HG02588 (cell line): ENCODE measurements at regions not wholly inside any gene's neighbourhood (a gene's known extent, or its start where the extent isn't known, plus 50 kb on each side); places are given as distances from the start of the nearest gene placed in this dataset.
"Not testable (repeated sequence)": the region's sequence is repeated elsewhere in the genome, so short reads cannot be mapped to it uniquely, and the experiment has no call there.

Experiments
- ATAC-seq: cut with Tn5 transposase; IDR thresholded peaks from one replicate; pipeline ENCODE4 v1.9.1; 2021; ENCODE audit warnings: mild to moderate bottlenecking, moderate library complexity; ENCODE audit not compliant: unreplicated experiment

DNA sequence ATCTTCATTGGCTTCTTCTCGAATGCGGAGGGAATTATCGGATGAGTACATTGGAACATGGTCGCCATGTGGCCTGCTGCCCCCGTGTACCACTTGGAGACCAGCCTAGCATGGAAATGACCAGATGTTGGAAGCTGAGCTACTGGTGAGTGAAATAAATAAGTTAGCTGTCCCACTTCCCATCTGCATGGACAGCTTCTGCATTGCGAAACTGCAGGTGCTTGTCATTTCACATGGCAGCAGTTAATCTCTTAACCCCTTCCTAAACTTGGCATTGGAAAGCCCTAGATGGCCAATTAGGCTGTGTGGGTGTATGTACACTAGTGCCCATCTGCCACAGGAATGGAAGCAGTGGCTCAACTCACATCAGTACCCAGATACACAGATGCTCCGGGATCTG, 246.6 kb upstream of the IL12B start:
- ATAC-seq: no peak

DNA sequence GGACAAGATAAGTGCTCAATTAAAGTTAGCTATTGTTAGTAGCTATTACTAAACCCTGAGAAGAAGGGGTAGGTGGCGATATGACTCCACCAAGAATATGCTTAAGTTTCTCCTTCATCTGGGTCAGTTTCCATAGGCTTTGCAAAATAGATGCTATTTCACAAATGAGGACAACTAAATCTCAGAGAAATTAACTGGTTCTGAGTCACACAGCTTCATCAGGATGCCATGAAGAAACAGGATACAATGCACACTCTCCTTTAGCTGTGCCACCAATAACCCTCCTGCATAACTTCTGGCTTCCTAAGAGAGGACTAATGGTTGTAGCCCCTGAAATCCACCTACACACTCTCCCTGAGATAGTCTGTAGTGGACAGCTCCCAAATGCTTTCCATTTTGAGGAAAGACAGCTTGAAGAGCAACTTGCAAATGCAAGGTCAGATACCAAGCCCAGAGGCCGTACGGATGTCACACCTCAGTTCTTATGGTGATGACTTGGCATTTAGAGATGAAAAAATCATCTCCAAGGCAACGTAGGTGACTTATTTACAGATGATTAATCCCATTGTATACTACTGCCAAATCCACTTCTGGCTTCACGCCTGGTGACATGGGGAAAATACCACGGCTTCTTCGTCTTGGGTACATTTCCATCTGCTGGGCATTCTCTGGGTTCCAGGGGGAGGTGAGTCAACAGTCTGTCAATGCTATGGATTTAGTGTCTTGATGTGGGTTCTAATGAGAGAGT, 251.4 kb upstream of the IL12B start:
- no peak for ATAC-seq

DNA sequence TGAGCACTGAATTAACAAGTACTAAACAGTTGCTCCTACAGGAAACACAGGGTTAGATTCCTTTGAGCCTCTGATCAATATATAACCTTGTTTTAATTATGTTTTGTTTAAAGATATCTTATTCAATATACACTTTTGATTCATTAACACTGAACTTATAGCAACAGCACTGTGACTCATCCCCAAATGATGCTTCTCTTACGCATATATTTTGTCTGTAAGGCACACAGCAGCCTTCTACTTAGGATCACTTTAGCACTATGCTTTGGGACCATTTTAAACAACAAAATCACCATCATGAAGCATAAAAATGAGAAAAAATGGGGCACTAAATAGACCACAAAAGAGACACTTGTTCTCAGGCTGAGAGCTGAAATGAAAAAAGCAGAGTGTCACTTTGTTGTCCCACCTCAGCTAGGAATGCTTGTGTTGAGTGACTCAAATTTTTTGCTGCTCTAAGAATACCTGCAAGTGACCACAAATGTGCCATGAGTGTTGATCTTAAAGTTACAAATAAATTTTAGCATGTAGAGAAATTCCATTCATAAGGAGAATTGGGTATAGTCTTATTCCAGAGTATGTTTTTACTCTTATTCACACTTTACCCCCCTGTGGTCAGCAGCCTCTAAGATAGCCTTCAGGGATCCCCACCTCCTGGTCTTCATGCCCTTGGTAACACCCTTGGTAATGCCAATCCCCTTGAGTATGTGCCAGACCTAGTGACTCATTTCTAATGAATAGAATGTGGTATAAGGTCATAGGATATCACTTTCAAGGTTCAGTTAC, 252.7 kb upstream of the IL12B start:
- ATAC-seq: no peak

DNA sequence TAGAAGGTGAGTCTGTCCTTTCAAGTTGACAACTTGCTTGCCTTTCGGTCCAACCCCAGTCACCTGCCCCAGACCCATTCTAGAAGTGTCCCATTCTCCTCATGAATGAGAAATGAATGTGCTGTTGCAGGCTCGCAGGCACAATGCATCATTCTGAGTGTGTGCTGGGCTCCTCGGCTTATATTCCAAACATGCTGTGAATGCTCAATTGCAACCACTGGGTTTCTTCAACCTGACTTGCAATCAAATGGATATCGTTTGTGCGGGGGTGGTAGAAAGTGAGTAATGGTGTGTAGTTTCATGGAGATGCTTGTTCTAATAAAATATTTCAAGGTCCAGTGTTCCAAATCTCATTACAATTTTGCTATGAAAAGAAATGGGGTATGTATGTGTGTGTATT, 256.6 kb upstream of the IL12B start:
- ATAC-seq: no peak

DNA sequence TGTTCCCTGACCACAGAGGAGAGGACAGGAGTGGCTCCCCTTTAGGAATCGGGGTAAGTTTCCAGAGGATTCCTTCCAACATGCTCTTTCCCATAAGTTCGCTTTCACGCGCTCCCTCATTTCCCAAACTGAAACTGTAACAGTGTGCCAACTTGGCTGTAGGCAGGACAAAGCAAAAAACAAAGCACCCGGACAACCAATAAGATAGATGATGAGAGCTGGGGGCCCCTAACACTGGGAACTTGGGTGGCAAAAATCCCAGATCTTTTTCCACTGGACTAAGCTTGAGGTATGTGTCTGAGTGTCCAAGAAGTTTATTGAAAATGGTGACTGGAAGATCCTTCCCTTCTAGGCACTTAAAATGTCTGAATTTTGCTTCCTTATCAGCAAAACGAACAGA, 258.7 kb upstream of the IL12B start:
- ATAC-seq: no peak

DNA sequence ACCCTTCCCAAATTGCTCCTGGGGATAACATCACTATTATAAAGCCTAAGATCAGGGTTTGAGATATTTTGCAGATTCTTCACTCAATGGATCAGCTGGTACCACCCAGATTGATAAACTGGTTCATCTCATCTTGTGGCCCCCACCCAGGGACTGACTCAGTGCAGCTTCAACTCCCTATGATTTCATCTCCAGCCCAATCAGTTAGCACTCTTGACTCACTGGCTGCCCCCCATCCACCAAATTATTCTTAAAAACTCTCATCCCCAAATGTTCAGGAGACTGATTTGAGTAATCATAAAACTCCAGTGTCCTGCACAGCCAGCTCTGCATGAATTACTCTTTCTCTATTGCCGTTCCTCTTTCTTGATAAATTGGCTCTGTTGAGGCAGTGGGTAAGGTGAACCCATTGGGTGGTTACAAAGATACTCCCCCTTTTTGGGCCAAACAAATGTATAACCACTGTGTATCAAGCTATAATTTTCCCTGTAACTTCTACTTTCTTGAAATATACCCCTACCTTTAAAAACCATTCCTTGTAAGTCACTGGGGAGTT, 263.3 kb upstream of the IL12B start:
- ATAC-seq: no peak

DNA sequence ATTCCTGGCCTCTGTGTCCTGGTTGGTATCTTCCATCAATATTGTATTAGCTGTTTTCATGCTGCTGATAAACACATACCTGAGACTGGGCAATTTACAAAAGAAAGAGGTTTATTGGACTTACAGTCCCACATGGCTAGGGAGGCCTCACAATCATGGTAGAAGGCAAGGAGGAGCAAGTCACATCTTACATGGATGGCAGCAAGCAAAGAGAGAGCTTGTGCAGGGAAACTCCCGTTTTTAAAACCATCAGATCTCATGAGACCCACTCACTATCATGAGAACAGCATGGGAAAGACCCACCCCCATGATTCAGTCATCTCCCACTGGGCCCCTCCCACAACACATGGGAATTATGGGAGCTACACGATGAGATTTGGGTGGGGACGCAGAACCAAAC, 265.3 kb upstream of the IL12B start:
- not testable (repeated sequence) for ATAC-seq

DNA sequence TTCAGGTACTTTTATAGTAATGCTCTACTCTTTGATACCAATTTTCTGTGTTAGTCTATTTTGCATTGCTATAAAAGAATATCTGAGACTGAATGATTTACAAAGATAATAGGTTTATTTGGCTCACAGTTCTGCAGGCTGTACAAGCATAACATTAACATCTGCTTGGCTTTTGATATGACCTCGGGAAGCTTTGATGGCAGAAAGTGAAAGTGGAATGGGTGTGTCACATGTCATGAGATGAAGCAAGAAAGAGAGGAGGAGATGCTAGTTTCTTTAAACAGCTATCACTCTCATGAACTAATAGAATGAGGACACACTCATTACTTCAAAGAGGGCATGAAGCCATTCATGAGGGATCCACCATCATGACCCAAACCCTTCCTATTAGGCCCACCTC, 270.9 kb upstream of the IL12B start:
- ATAC-seq: no peak

DNA sequence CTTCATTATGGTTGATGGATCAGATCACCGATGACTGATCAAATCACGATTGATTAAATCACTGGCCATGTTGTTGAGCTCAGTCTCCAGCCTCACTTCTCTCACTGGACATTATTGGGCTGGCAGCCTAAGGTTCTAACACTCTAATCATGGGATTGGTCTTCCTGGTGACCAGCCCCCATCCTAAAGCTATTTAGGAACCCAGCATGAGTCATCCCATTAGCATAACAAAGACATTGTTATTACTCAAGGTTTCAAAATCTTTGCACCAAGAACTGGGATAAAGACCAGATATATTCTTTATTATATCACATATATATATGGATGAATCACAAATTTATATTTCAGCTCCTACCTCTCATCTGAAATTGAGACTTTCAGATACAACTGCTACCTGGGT, 272.1 kb upstream of the IL12B start:
- no peak for ATAC-seq

DNA sequence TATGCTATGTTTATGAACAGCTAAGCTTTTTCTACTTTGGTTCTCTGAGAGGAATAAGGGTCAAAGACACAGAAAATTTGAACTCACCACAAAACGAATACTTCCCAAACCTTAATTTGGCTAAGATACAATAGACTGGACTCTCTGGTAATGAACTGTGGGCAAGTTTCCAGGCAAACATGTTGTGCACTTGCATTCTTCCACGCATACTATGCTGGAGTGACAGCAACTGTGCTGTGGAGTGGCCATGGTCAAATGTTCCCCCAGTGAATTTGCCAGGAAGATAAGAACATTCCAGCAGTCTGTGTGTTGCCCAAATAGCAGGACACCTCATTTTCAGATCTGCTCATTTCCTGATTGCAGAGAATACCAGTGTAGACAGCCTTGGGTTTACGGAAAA, 275.3 kb upstream of the IL12B start:
- no peak for ATAC-seq

DNA sequence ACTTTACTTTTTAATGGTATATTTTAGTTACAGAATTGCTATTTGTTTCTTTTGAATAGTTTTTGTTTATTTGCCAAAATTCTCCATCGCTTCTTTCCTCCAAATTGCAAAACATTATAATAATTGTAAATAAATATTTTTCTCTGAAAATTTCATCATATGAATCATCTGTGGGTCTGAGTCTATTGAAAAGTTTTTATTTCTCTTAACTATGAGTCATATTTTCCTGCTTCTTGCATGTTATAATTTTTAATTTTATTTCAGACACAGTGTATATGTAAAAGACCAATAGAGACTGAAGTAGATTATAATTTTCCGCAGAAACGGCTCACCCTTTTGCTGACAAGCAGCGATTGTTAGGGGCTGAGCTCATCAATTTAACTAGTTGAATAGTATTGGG, 279.1 kb upstream of the IL12B start:
- no peak for ATAC-seq

DNA sequence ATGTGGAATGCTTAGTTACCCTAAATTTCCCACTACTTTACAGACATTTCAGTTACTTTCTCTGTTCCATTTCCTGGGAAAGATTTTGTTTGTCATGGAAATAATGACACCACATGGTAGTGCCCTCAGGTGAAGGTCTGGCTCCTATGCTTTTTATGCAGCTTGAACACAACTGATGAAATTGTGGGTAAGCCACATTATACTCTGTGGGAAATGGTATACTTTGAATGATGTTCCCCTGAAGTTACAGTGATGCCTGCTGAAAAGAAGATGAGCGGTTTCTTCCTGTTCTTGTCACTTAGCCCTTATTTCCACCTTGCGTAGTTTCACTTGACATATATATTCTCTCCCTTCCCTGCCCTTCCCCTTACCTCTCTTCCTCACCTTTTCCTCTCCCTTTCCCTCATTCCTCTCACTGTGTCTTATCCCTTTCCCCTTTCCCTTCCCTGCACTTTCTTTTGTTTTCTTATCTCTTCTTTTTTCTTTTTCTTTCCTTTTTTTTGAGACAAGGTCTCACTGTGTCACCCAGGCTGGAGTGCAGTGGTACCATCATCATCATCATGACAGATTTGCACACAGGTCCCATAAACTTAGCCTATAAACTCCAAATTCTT, 280.8 kb upstream of the IL12B start:
- ATAC-seq: no peak

DNA sequence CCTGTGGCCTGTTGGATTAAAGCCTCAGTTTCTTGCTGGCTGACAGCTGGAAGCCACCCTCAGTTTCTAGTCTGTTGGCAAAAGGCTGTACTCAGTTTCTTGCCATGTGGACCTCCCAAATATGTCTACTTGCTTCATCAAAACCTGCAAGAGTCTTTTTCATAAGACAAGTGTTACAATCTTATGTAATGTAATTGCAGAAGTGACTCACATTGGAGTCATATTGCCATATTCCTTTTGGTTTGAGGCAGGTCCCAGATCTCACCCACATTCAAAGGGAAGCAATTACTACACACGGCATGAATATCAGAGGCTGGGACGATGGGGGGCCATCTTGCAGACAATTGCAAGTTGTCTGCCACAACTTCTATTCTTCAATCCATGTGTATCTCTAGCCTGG, 286.7 kb upstream of the IL12B start:
- no peak for ATAC-seq

DNA sequence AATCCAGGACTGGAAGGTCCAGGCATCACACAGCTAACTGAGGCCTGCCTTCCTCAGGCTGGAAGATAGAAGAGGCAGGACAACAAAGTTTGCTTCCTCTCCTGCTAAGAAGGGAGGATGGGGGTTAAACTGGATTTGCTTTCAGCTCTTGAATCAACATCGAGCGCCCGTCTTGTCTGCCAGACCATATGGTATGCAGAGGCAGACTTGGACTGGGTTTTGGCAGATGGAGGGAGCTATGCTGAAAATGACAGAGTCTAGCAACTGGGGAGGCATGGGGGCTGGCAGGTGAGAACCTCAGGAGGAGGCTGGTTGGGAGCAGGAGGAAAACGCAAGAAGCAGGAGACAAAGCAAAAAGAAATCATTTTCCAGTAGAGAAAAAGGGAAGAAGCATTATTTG, 289.5 kb upstream of the IL12B start:
- no peak for ATAC-seq

DNA sequence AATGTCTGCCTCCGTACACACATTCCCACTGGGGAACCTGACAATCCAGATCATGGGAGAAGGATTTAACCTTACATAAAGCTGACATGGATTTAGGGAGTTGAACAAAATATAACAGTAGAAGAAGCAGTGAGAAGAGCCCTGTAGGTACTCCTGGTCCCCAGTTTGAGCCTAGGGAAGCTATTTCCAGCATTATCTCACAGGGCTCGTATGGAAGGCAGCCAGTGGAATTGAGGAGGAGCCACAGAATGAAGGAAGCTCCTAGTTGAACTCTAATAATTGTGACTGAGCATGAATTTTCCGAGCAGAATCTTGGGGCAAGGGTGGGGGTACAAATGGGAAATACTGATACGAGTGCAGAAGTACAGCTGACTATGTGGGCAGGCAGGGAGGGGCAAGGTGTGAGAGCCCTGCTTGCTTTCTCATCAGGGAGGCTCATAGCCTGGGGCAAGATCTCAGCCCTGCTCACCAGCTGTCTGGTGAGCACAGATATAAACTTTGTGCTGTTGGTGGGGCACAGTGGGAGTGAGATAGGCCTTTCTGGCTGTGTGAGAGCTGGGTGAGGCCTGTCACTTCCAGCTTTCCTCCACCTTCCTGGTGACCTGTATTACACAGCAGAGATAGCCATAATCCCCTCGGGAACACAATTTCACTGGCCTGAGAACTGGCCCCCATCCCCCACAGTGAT, 290.7 kb upstream of the IL12B start:
- no peak for ATAC-seq

DNA sequence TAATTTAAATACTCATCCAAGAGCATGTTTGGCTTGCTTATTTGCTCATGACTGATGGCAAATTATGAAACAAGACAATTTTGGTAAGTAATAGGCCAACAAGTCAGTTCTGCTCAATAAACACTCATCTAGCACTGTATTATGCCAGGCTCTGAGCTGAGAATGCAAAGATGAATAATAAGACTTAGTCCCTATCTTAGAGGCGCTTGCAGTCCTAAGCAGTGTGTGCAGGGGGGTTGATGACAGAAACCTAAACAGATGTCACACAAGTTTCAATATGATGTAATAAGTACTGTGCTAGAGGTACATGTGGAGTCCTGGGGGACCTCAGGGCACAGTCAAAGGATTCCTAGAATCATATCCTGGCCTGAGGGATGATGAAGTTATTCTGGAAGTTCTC, 287.6 kb upstream of the ADRA1B start:
- ATAC-seq: no peak

DNA sequence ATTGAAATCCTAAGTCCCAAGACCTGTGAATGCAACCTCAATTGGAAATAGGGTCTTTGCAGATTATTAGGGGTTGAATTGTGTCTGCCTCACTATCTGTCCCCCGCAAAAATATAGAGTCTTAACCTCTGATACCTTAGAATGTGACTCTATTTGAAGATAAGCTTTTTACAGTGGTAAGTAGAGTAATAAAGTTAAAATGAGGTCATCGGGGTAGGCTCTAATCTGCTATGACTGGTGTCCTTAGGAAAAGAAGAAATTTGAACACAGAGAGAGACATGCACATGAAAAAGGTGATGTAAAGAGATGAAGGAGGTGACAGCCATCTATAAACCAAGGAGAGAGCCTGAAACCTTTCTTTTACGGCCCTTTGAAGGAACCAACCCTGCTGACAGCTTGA, 287.1 kb upstream of the ADRA1B start:
- no peak for ATAC-seq

DNA sequence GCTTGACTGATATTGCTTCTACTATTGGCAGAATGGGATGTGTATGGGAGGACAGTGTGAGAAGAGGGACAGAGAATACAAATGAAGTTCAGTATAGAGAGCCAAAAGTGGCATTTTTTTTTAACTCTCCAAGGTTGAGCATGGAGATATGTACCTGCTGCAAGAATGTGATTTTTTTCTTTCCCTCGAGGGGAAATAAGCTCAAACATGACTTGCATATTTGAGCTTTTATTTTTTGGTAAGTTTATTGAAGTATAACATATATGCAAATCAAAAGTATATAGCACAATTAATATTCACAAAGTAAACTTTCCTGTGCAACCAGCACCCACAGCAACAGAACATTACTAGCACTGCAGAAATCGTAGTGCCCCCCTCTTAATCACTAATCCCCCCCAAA, 285.7 kb upstream of the ADRA1B start:
- ATAC-seq: no peak

DNA sequence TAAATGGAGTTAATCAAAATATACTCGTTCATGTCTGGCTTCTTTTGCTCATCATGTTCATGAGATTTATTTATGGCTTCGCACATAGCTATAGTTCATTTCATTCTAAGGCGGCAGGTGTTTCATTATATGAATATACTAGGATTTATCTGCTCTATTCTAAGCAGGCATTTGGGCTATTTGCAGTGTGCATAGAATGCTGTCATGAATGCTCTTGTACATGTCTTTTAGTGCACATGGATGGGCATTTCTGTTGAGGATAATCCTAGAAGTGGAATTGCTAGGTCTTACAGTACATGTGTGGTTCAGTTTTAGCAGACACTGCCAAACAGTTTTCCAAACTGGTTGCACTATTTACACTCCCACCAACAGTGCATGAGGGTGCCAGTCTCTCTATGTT, 285.3 kb upstream of the ADRA1B start:
- no peak for ATAC-seq

DNA sequence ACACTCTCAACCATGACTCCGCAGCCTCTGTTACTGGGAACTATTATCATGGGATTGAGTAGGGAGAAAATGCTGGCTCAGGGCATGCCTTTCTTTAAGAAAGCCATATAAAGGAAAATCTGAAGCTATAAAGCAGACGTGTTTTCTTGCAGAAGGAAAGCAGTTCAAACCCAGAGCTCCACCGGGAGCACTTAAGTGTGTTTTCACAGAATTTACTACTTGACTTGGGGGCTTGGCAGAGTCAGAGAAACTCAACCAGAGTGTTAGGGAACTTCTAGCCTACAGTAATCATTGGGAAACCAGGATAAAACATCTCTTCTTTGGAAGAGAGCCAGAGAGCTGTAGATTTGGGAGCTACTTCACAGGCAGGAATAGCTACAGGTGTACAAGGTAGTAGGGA, 283.4 kb upstream of the ADRA1B start:
- ATAC-seq: no peak

DNA sequence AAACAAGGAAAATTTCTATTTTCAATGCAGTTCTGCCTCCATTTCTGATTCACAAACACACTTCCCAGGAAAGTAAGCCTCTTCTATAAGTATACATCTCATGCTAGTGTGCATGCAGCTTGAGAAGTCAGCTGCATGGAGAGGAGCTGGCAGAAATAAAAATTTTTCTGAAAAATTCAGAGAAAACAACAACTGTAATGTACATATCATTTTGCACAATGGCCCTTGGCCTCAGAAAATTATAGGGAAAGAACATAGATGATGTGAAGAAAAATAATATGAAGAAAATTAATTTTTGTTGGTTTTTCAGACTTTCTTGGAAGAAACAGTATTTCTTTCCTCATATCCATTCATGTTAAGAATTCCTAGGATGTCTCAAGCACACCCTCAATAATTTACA, 277.8 kb upstream of the ADRA1B start:
- no peak for ATAC-seq
